ENCODE measurements at regions not wholly inside any gene's neighbourhood (a gene's known extent, or its start where the extent isn't known, plus 50 kb on each side); places are given as distances from the start of the nearest gene placed in this dataset.

- Histone ChIP-seq H3K4me3 (ENCODE audit: low read length) (no peak overlapping the region), H3K4me2 (ENCODE audit: low read length) (no peak overlapping the region), H2AFZ (ENCODE audit: low read depth, low read length) (no peak overlapping the region), H3K4me1 (ENCODE audit: low read length) (no peaks in the 10 kb centered on the region), H3K9me3 (ENCODE audit: insufficient read depth, low read length) (no peaks in the 10 kb centered on the region), H4K20me1 (ENCODE audit: insufficient read depth, low read length) (no peaks in the 10 kb centered on the region), H3K79me2 (ENCODE audit: low read length) (no peaks in the 10 kb centered on the region), H3K9ac (ENCODE audit: low read length) (no peak overlapping the region), H3K36me3 (replicated peaks; ENCODE audit: low read depth, low read length) (no peaks in the 10 kb centered on the region), H3K27ac (ENCODE audit: low read length) (no peak overlapping the region), H3K27me3 (ENCODE audit: low read depth, low read length) (no peaks in the 10 kb centered on the region)
- TF ChIP-seq CTCF (IDR thresholded peaks at IDR 0.05; ENCODE audit: low read depth, low read length) = no peak
- no peak for TF ChIP-seq EZH2phosphoT487 (IDR thresholded peaks at IDR 0.05; ENCODE audit: low read depth)
These were observed 506.4 kb downstream of the PRKD1 start for GRCh38 chr14:29421156-29421728.

GRCh38 chr14:29425705-29426482, 501.8 kb downstream of the PRKD1 start:
- TF ChIP-seq EZH2phosphoT487 (IDR thresholded peaks at IDR 0.05; ENCODE audit: low read depth) (no peak), CTCF (IDR thresholded peaks at IDR 0.05; ENCODE audit: low read depth, low read length) (no peak)
- Histone ChIP-seq H3K27ac (ENCODE audit: low read length) (no peak overlapping the region), H4K20me1 (ENCODE audit: insufficient read depth, low read length) (no peaks in the 10 kb centered on the region), H3K4me2 (ENCODE audit: low read length) (no peak overlapping the region), H3K79me2 (ENCODE audit: low read length) (no peaks in the 10 kb centered on the region), H3K9me3 (ENCODE audit: insufficient read depth, low read length) (no peaks in the 10 kb centered on the region), H3K27me3 (ENCODE audit: low read depth, low read length) (no peaks in the 10 kb centered on the region), H3K4me1 (ENCODE audit: low read length) (no peaks in the 10 kb centered on the region), H3K4me3 (ENCODE audit: low read length) (no peak overlapping the region), H2AFZ (ENCODE audit: low read depth, low read length) (no peak overlapping the region), H3K9ac (ENCODE audit: low read length) (no peak overlapping the region), H3K36me3 (replicated peaks; ENCODE audit: low read depth, low read length) (no peaks in the 10 kb centered on the region)

- Histone ChIP-seq H4K20me1 (ENCODE audit: insufficient read depth, low read length) (no peaks in the 10 kb centered on the region), H3K79me2 (ENCODE audit: low read length) (no peaks in the 10 kb centered on the region), H3K27me3 (ENCODE audit: low read depth, low read length) (no peaks in the 10 kb centered on the region; the same call in 1 of the 2 replicates), H3K9ac (ENCODE audit: low read length) (no peak overlapping the region), H3K4me3 (ENCODE audit: low read length) (no peak overlapping the region), H3K4me1 (ENCODE audit: low read length) (no peaks in the 10 kb centered on the region), H2AFZ (ENCODE audit: low read depth, low read length) (no peak overlapping the region), H3K36me3 (replicated peaks; ENCODE audit: low read depth, low read length) (no peaks in the 10 kb centered on the region), H3K9me3 (ENCODE audit: insufficient read depth, low read length) (no peaks in the 10 kb centered on the region), H3K27ac (ENCODE audit: low read length) (no peak overlapping the region), H3K4me2 (ENCODE audit: low read length) (no peak overlapping the region)
- no peak for TF ChIP-seq EZH2phosphoT487 (IDR thresholded peaks at IDR 0.05; ENCODE audit: low read depth)
- TF ChIP-seq CTCF (IDR thresholded peaks at IDR 0.05; ENCODE audit: low read depth, low read length) = no peak
These were observed 485.0 kb downstream of the PRKD1 start for GRCh38 chr14:29442696-29443095.

- no peak for TF ChIP-seq CTCF (IDR thresholded peaks at IDR 0.05; ENCODE audit: low read depth, low read length)
- no peak for TF ChIP-seq EZH2phosphoT487 (IDR thresholded peaks at IDR 0.05; ENCODE audit: low read depth)
- no peaks in the 10 kb centered on the region for H3K9me3 ChIP-seq (ENCODE audit: insufficient read depth, low read length)
- H3K4me1 ChIP-seq (ENCODE audit: low read length) = no peaks in the 10 kb centered on the region
- H3K27ac ChIP-seq (ENCODE audit: low read length) = no peak overlapping the region
- H3K79me2 ChIP-seq (ENCODE audit: low read length) = no peaks in the 10 kb centered on the region
- no peaks in the 10 kb centered on the region for H4K20me1 ChIP-seq (ENCODE audit: insufficient read depth, low read length)
- no peak overlapping the region for H3K4me3 ChIP-seq (ENCODE audit: low read length)
- H3K4me2 ChIP-seq (ENCODE audit: low read length) = no peak overlapping the region
- H2AFZ ChIP-seq (ENCODE audit: low read depth, low read length) = no peak overlapping the region
- no peak overlapping the region for H3K9ac ChIP-seq (ENCODE audit: low read length)
- H3K27me3 ChIP-seq (ENCODE audit: low read depth, low read length) = no peaks in the 10 kb centered on the region; the same call in 1 of the 2 replicates
- no peaks in the 10 kb centered on the region for H3K36me3 ChIP-seq (replicated peaks; ENCODE audit: low read depth, low read length)
These were observed 483.4 kb downstream of the PRKD1 start for GRCh38 chr14:29444216-29444615.

Data from OCI-LY3 (cell line).